Endothelial cell of umbilical vein (primary cell): ENCODE measurements at regions not wholly inside any gene's neighbourhood (a gene's known extent, or its start where the extent isn't known, plus 50 kb on each side); places are given as distances from the start of the nearest gene placed in this dataset.

Source experiments
- EZH2 ChIP-seq: IDR thresholded peaks from 2 replicates; pipeline ENCODE4 v1.6.1; 2012; ENCODE audit warnings: borderline replicate concordance, low read depth, mild to moderate bottlenecking, moderate library complexity, low read length, inconsistent platforms; ENCODE audit not compliant: severe bottlenecking
- POLR2A ChIP-seq: IDR thresholded peaks from 2 replicates; pipeline ENCODE4 v1.6.1; 2012; ENCODE audit warnings: low read depth, mild to moderate bottlenecking, control low read depth, low read length
- POLR2AphosphoS5 ChIP-seq: IDR thresholded peaks from 2 replicates; pipeline ENCODE4 v1.6.1; 2012; ENCODE audit warnings: low read depth, mild to moderate bottlenecking, control low read depth, low read length, moderate library complexity; ENCODE audit not compliant: insufficient read depth
- TF ChIP-seq, protein P1 (sequence below), 2 donors: IDR thresholded peaks; 1 replicate in 1 of 2; 2 replicates in 1 of 2; pipeline ENCODE4 v1.5.1; 2011; ENCODE audit warnings: low read length in 2 of 2, mild to moderate bottlenecking in 2 of 2, moderate library complexity in 2 of 2, control low read depth in 1 of 2, inconsistent platforms in 1 of 2, low read depth in 1 of 2; ENCODE audit not compliant: insufficient read depth in 1 of 2; ENCODE audit errors: extremely low read depth in 1 of 2
- TF ChIP-seq, protein P2 (sequence below): IDR thresholded peaks from 2 replicates; pipeline ENCODE4 v1.6.1; 2011; ENCODE audit not compliant: insufficient read depth, insufficient read length

DNA sequence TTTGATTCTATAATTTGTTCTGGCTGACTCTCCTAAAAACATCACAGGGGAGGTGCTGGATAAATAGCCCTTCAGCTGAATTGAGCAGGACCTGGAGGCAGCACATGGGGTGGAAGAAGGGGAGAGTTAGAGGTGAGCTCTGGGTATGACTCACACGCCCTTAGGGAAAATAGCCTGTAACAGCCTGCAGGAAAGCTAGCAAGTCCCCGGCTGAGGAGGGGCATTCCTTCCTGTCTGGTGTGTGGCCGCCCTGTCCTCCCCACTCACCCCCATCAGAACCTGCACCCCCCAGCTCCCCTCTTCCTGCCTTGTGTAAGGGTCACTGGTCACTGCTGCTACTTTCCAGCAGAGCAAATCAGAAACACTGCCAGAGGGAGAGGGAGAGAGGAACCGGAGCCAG is 187.4 kb downstream of the C16orf95 start:
- TF ChIP-seq, protein P1, sequence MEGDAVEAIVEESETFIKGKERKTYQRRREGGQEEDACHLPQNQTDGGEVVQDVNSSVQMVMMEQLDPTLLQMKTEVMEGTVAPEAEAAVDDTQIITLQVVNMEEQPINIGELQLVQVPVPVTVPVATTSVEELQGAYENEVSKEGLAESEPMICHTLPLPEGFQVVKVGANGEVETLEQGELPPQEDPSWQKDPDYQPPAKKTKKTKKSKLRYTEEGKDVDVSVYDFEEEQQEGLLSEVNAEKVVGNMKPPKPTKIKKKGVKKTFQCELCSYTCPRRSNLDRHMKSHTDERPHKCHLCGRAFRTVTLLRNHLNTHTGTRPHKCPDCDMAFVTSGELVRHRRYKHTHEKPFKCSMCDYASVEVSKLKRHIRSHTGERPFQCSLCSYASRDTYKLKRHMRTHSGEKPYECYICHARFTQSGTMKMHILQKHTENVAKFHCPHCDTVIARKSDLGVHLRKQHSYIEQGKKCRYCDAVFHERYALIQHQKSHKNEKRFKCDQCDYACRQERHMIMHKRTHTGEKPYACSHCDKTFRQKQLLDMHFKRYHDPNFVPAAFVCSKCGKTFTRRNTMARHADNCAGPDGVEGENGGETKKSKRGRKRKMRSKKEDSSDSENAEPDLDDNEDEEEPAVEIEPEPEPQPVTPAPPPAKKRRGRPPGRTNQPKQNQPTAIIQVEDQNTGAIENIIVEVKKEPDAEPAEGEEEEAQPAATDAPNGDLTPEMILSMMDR (IDR thresholded peaks at IDR 0.05; ENCODE audit: extremely low read depth in 1 of 2, insufficient read depth in 1 of 2, low read depth in 1 of 2, low read length in 2 of 2) = no peak
- TF ChIP-seq POLR2A (no peak), POLR2AphosphoS5 (no peak), EZH2 (no peak)
- TF ChIP-seq, protein P2, sequence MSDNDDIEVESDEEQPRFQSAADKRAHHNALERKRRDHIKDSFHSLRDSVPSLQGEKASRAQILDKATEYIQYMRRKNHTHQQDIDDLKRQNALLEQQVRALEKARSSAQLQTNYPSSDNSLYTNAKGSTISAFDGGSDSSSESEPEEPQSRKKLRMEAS = no peak
